GM19035 (cell line): ENCODE measurements at regions not wholly inside any gene's neighbourhood (a gene's known extent, or its start where the extent isn't known, plus 50 kb on each side); places are given as distances from the start of the nearest gene placed in this dataset.
"Not testable (repeated sequence)": the region's sequence is repeated elsewhere in the genome, so short reads cannot be mapped to it uniquely, and the experiment has no call there.

Experiments
- ATAC-seq: cut with Tn5 transposase; IDR thresholded peaks from one replicate; pipeline ENCODE4 v1.9.1; 2021; ENCODE audit not compliant: unreplicated experiment

DNA sequence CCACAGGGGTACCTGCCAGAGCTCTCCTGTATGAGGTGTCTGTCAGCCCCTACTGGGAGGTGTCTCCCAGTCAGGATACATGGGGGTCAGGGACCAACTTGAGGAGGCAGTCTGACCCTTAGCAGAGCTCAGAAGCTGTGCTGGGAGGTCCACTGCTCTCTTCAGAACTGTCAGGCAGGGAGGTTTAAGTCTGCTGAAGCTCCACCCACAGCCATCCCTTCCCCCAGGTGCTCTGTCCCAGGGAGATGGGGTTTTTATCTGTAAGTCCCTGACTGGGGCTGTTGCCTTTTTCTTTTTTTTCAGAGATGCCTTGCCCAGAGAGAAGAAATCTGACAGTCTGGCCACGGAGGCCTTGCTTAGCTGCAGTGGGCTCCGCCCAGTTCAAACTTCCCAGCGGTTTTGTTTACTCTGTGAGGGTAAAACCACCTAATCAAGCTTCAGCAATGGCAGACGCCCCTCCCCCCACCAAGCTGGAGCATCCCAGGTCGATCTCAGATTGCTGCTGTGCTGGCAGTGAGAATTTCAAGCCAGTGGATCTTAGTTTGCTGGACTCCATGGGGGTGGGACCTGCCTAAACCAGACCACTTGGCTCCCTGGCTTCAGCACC, 118.5 kb upstream of the RADX start:
- not testable (repeated sequence) for ATAC-seq

DNA sequence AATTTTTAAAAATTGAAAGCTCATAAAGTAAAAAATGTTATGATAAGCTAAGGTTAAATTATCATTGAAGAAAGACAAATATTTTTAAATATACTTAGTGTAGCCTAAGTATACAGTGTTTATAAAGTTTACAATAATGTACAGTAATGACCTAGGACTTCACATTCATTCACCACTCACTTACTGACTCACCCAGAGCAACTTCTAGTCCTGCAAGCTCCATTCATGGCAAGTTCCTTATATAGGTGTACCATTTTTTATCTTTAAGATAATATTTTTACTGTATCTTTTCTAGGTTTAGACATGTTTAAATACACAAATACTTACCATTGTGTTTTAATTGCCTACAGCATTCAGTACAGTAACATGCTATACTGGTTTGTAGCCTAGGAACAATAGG, 112.3 kb upstream of the RADX start:
- no peak for ATAC-seq

DNA sequence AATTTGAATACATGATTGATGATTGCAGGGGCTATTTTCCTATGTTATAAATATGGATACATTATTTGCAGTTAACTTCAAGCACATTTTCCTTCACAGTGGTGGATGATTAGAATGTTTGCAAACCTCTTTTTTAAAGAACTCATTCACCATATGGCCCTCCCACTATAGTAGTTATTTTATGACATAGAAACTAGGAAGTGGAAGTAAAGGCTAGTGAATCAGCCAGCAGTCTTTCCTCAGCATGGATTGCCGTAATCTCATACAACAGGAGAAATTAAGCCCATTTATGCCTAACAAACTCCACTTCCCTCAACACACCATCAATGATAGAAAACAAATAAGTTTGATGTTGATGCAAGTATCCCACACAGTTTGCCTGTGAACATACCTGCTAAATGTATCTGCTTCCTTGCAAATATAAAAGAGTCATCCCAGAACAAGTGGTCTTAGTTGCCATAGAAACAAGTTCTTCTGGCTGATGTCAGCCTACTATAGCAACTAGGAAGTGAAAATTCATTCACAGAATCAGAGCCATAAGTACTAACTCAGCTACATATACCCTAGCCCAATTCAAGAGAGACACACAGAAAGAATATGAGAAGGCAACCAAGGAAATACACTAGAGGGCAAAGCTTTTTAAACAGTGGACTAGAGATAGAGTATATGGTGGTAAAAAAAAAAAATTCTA, 100.9 kb upstream of the RADX start:
- ATAC-seq, result no peak
